ENCODE measurements at regions not wholly inside any gene's neighbourhood (a gene's known extent, or its start where the extent isn't known, plus 50 kb on each side); places are given as distances from the start of the nearest gene placed in this dataset.

GRCh38 chr15:31974855-31975829 lies 55.2 kb upstream of the CHRNA7 start:
- Mint-ChIP-seq H3K4me3 (ENCODE audit: low read depth, unreplicated experiment) (no peak overlapping the region), H3K9me3 (ENCODE audit: low read depth, unreplicated experiment) (no peaks in the 10 kb centered on the region), H3K36me3 (ENCODE audit: insufficient read depth, unreplicated experiment) (no peaks in the 10 kb centered on the region), H3K27ac (ENCODE audit: unreplicated experiment) (no peak overlapping the region), H3K27me3 (ENCODE audit: unreplicated experiment) (no peaks in the 10 kb centered on the region), H3K4me1 (ENCODE audit: low read depth, unreplicated experiment) (no peaks in the 10 kb centered on the region)
- DNase-seq = peak; percentile 16
- no peak for TF ChIP-seq CTCF (IDR thresholded peaks at IDR 0.05; ENCODE audit: unreplicated experiment)
- CTCF ChIA-PET = no interaction called here
- intact Hi-C loops (cut with micrococcal nuclease; ENCODE audit: unreplicated experiment) = no loop called here
- BruUV-seq (replicated peaks) = no TSS peak

- no TSS peak for BruUV-seq (replicated peaks)
- Mint-ChIP-seq H3K9me3 (ENCODE audit: low read depth, unreplicated experiment) (no peaks in the 10 kb centered on the region), H3K27me3 (ENCODE audit: unreplicated experiment) (peaks cover 6% of the 10 kb centered on the region), H3K27ac (ENCODE audit: unreplicated experiment) (no peak overlapping the region), H3K4me3 (ENCODE audit: low read depth, unreplicated experiment) (no peak overlapping the region), H3K4me1 (ENCODE audit: low read depth, unreplicated experiment) (no peaks in the 10 kb centered on the region), H3K36me3 (ENCODE audit: insufficient read depth, unreplicated experiment) (no peaks in the 10 kb centered on the region)
- no peak for DNase-seq
- intact Hi-C loops (cut with micrococcal nuclease; ENCODE audit: unreplicated experiment) = no loop called here
- TF ChIP-seq CTCF (IDR thresholded peaks at IDR 0.05; ENCODE audit: unreplicated experiment) = no peak
- CTCF ChIA-PET = no interaction called here
These were observed 54.5 kb upstream of the CHRNA7 start for GRCh38 chr15:31975830-31976229.

GRCh38 chr15:31977138-31977537 lies 53.2 kb upstream of the CHRNA7 start:
- Mint-ChIP-seq H3K9me3 (ENCODE audit: low read depth, unreplicated experiment) (no peaks in the 10 kb centered on the region), H3K4me1 (ENCODE audit: low read depth, unreplicated experiment) (no peaks in the 10 kb centered on the region), H3K36me3 (ENCODE audit: insufficient read depth, unreplicated experiment) (no peaks in the 10 kb centered on the region), H3K27me3 (ENCODE audit: unreplicated experiment) (peaks cover 13% of the 10 kb centered on the region), H3K4me3 (ENCODE audit: low read depth, unreplicated experiment) (no peak overlapping the region), H3K27ac (ENCODE audit: unreplicated experiment) (no peak overlapping the region)
- BruUV-seq (replicated peaks) = no TSS peak
- no peak for TF ChIP-seq CTCF (IDR thresholded peaks at IDR 0.05; ENCODE audit: unreplicated experiment)
- no peak for DNase-seq
- CTCF ChIA-PET = interaction anchor here (1.4 kb wide), 1 partner anchor 52 kb away, joined by 5 read pairs; no protein-coding TSS in a partner anchor
- intact Hi-C loops (cut with micrococcal nuclease; ENCODE audit: unreplicated experiment) = no loop called here

GRCh38 chr15:31977812-31978661 lies 52.3 kb upstream of the CHRNA7 start:
- Mint-ChIP-seq H3K36me3 (ENCODE audit: insufficient read depth, unreplicated experiment) (no peaks in the 10 kb centered on the region), H3K27ac (ENCODE audit: unreplicated experiment) (no peak overlapping the region), H3K4me3 (ENCODE audit: low read depth, unreplicated experiment) (no peak overlapping the region), H3K4me1 (ENCODE audit: low read depth, unreplicated experiment) (no peaks in the 10 kb centered on the region), H3K9me3 (ENCODE audit: low read depth, unreplicated experiment) (no peaks in the 10 kb centered on the region), H3K27me3 (ENCODE audit: unreplicated experiment) (peaks cover 13% of the 10 kb centered on the region)
- peak; percentile 55 for DNase-seq
- TF ChIP-seq CTCF (IDR thresholded peaks at IDR 0.05; ENCODE audit: unreplicated experiment) = peak; percentile 57
- BruUV-seq (replicated peaks) = no TSS peak
- intact Hi-C loops (cut with micrococcal nuclease; ENCODE audit: unreplicated experiment) = no loop called here
- CTCF ChIA-PET = interaction anchor here (1.4 kb wide), 1 partner anchor 51 kb away, joined by 5 read pairs; no protein-coding TSS in a partner anchor

Measured in Calu3 (cell line).